Stimulated activated CD8-positive, alpha-beta memory T cell treated with anti-CD3 and anti-CD28 coated beads, Interleukin-7, amount 100 ng/mL, for 4 hours (primary cell): ENCODE measurements at regions not wholly inside any gene's neighbourhood (a gene's known extent, or its start where the extent isn't known, plus 50 kb on each side); places are given as distances from the start of the nearest gene placed in this dataset.

Experiments
- DNase-seq, 2 donors: peaks; one replicate each; pipeline ENCODE4 v3.0.0-alpha.2; 2020; ENCODE audit warnings: low read depth in 2 of 2

GRCh38 chr5:73339051-73339575 is 109.5 kb downstream of the FOXD1 start:
- no peak for DNase-seq

GRCh38 chr5:73338256-73339050 is 110.1 kb downstream of the FOXD1 start:
- DNase-seq: no peak

- no peak for DNase-seq
Measured at GRCh38 chr5:73337586-73338255, 110.9 kb downstream of the FOXD1 start.

GRCh38 chr5:73336366-73336765 is 112.2 kb downstream of the FOXD1 start:
- no peak for DNase-seq

GRCh38 chr5:73333944-73334703 is 114.5 kb downstream of the FOXD1 start:
- no peak for DNase-seq

- DNase-seq: no peak
Measured at GRCh38 chr5:73330613-73331012, 118.0 kb downstream of the FOXD1 start.

GRCh38 chr5:73328640-73329039 is 119.9 kb downstream of the FOXD1 start:
- DNase-seq: no peak

GRCh38 chr5:73327908-73328455 is 120.6 kb downstream of the FOXD1 start:
- DNase-seq: no peak

- no peak for DNase-seq
Measured at GRCh38 chr5:73325546-73325945, 123.0 kb downstream of the FOXD1 start.

- no peak for DNase-seq
Measured at GRCh38 chr5:73323466-73323865, 125.1 kb downstream of the FOXD1 start.

- no peak for DNase-seq
Measured at GRCh38 chr5:73322437-73323076, 126.0 kb downstream of the FOXD1 start.

GRCh38 chr5:73321757-73322436 is 126.7 kb downstream of the FOXD1 start:
- no peak for DNase-seq

GRCh38 chr5:73319036-73319435 is 129.5 kb downstream of the FOXD1 start:
- no peak for DNase-seq

GRCh38 chr5:73318308-73318719 is 130.3 kb downstream of the FOXD1 start:
- DNase-seq: no peak

GRCh38 chr5:73317523-73317922 is 131.1 kb downstream of the FOXD1 start:
- no peak for DNase-seq

GRCh38 chr5:73314395-73315257 is 134.0 kb downstream of the FOXD1 start:
- DNase-seq: no peak

- no peak for DNase-seq
Measured at GRCh38 chr5:73312872-73313510, 135.6 kb downstream of the FOXD1 start.

GRCh38 chr5:73312146-73312871 is 136.3 kb downstream of the FOXD1 start:
- no peak for DNase-seq
